NCI-H345 treated with DMSO at 0.1 percent for 48 hours (cell line): ENCODE measurements at regions not wholly inside any gene's neighbourhood (a gene's known extent, or its start where the extent isn't known, plus 50 kb on each side); places are given as distances from the start of the nearest gene placed in this dataset.

ENCODE experiments used
- DNase-seq: peaks from one replicate; lab custom pipeline; 2025; ENCODE audit not compliant: unreplicated experiment; lab: John Stamatoyannopoulos, UW

DNA sequence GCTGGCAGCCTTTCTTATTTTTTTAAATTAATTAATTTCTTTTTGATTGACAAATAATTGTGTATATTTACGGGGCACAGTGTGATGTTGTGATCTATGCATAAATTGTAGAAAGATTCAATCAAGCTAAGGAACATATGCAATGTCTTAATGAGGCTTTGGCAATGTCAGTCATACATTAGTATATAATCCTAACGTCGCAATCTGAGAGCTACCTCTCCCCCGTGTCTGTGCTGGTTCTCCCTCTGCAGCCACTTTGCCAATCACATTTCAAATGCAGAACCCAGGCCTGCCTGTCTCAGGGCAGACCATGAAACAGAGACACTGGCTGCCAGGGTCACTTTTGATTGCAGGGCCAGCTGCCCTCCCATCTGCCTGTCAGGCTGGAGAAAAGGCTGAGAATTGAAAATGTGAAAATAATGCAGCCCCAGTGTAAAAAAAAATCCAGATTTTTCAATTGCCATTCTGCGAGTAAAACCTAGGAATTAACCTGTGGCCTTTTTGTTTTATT lies 56.3 kb downstream of the SLC24A2 start:
- DNase-seq = no peak

- DNase-seq = no peak
These were observed 60.7 kb downstream of the SLC24A2 start for GRCh38 chr9:19728101-19728500.

DNA sequence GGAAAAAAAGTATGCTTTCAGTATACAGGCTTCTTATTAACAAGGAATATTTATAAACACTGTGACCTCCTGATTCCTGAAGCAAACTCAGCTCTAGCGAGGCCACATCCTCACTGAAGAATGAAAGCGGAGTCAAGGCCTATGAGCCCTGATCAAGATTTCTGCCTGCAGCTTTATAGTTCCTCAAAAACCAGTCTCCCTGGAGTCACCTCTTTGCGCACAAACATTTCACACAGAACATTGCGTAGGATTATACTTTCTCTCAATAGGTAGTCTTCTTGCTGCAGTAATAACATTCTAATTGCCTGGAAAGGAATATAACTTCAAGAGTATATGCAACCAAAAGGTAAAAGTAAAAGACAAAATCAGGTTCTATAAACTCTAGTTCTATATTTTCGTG lies 62.9 kb downstream of the SLC24A2 start:
- DNase-seq = no peak

GRCh38 chr9:19720377-19720776 lies 68.5 kb downstream of the SLC24A2 start:
- no peak for DNase-seq

- no peak for DNase-seq
These were observed 85.1 kb downstream of the SLC24A2 start for GRCh38 chr9:19703702-19704101.

GRCh38 chr9:19701991-19702390 lies 86.8 kb downstream of the SLC24A2 start:
- no peak for DNase-seq

DNA sequence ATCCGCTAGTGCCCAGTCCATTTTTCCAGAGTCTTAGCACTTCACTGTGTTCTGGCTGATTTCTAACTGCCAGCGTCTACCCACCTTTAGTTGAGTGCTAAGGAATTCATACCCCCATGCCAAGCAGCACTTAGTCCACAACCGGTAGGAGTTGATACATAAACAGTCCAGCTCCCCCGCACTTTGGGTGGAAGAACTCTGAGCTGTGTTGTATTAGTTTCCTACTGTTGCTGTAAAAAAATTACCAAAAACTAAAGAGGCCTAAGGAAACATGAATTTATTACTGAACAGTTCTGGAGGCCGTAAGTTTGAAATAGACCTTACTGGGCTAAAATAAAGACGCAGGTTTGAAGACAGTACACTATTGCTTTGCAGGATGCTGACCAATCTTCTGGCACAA lies 87.6 kb downstream of the SLC24A2 start:
- DNase-seq = no peak

GRCh38 chr9:19700699-19701098 lies 88.1 kb downstream of the SLC24A2 start:
- DNase-seq = no peak

GRCh38 chr9:19699756-19700155 lies 89.1 kb downstream of the SLC24A2 start:
- no peak for DNase-seq

GRCh38 chr9:19698960-19699359 lies 89.9 kb downstream of the SLC24A2 start:
- DNase-seq = no peak

DNA sequence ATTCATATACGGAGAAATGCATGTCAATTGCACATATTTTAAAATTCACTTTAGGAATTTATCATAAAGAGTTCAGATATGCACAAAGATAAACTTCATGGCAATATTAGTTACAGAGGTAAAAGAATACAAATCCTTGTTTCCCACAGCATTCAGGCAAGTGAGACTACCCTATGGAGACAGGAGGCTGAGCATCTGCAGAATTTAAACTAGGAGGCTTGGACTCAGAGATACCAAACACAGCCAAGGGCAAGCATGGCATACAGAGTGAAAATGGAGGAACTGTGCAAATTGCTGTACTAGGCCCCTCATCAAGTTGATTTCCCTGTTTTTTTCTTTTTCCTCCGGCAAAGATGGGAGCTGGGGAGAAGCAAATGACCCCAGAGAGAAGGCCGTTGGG lies 94.2 kb downstream of the SLC24A2 start:
- no peak for DNase-seq

- DNase-seq = no peak
These were observed 98.7 kb downstream of the SLC24A2 start for GRCh38 chr9:19690128-19690527.

DNA sequence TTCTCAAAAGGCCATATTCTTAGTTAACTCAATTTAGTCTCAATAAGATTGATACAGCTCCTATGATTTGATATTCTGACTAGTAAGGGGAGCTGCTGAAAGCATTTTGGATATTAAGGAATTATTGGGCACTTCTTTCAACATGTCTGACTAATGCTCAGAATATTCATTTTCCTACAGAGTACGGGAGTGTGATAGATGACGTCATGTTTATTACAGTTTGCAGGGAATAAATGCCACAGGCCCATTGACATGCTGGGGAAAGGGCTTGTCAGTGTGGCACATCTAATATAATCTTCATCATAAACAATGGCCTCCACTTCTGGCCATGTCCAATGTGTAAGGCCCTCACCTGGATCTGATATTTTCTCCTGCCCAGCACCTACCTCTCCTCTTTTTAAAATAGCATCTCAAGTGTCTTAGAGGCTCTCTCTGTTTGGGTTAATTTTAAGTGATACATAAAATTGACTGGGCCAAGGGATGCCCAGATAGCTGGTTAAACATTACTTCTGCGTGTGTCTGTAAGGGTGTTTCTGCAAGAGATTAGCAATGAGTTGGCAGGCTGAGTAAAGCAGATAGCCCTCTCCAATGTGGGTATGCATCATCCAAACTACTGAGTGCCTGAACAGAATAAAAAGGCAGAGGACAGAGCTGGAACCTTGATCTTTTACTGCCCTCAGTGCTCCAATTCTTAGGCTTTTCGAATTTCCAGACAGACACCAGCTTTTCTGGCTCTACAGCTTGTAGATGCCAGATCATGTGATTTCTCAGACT lies 99.3 kb downstream of the SLC24A2 start:
- DNase-seq = no peak

- no peak for DNase-seq
These were observed 105.1 kb downstream of the SLC24A2 start for GRCh38 chr9:19683715-19684114.

DNA sequence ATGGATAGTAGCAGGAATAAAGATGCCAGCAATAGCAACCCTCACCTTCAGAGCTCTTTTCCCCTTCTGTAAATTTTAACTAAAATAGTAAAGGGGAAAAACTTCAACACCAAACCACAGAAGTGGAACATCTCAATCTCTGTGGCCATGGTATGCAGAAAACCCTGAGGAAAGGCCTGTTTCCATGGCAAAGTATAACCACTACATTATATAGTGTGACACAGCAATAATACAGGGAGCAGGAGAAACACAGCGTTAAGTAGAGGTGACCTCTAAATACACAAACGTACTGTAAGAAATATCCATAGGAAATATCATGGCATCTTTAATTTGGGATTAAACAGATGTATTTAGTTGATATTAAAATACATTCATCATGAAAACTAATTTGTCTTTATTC lies 106.4 kb downstream of the SLC24A2 start:
- DNase-seq = no peak

GRCh38 chr9:19681846-19682245 lies 107.0 kb downstream of the SLC24A2 start:
- DNase-seq = no peak

- no peak for DNase-seq
These were observed 110.9 kb downstream of the SLC24A2 start for GRCh38 chr9:19677924-19678323.

DNA sequence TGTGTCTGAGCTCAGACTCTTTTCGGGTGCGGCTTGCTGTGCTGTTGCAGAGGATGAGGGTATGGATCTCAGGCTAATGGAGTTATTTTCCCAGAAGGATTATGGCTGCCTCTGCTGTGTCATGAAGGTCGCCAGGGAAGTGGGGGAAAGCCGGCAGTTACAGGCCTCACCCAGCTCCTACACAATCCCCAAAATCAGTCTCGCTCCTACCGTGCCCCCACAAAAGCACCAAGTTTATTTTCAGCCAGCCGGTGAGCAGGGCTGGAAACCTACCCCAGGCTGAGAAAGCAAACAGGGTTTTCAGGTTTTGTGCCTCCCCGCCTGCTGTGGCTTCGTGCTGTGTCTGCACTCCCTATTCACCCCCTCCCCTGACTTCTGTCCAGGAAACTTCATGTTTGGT lies 113.3 kb downstream of the SLC24A2 start:
- DNase-seq = no peak

DNA sequence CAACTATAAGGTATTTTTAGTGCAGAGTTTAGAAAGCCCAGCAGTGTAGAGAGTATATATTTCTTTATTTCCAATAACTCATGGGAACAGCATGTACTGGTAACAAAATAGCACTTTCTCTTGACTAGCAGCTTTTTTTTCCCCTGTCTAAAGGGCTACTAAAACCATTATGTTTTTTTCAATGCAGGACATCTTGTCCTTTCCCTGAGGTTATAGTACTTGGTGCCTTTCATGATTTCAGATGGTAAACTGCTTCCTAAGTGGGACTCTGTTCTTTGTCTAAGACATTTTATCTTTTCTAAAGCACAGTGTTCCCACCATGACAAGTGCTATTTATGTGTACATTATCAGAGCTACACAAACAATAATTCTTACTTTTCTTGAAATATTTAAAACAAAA lies 122.3 kb downstream of the SLC24A2 start:
- no peak for DNase-seq

DNA sequence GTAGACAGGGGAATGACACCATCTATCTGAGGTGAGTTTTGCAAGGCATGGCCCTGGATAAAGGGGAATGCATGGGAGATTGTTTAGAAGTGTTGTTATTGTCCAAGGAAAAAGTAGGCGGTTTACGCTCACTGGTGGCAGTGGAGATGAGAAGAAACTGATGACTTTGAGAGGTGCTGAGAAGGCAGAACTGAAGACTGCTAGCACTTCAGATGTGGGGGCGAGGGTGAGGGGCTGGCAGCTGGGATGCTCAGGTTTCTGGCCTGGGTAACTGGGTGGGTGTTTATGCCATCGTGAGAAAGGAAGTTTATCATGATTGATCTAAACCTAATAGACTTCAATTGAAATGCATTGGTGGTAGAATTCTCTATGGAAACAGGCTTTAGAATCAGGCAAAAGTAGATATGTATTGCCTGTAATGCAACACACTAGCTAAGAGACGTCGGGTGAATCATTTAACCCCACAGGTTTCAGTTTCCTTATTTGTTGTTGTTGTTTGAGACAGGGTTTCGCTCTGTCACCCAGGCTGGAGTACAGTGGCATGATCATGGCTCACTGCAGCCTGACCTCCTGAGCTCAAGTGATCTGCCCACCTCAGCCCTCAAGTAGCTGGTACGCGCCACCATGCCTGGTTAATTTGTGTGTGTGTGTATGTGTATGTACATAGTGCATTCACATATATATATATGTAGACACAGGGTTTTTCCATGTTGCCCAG lies 123.5 kb downstream of the SLC24A2 start:
- no peak for DNase-seq

DNA sequence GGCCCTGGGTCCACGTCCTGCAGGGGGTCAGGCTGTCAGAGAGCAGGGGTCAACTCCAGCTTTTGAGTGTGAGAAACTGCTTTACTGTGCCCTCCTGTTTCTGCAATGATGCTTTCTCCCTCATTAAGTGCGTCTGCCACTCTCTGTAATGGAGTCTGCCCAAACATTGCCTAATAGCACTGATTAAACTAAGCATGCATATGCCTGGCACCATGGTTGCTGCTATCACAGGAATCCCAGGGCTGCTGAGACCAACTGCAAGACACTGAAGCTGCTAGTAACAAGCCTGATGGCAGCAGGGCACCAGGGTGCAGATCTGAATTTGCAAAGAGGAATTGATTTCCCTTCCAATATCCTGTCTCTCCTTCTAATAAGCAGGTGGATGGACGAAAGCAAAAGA lies 125.3 kb downstream of the SLC24A2 start:
- DNase-seq = no peak

GRCh38 chr9:19662213-19662612 lies 126.6 kb downstream of the SLC24A2 start:
- no peak for DNase-seq
